Activated CD8-positive, alpha-beta T cell treated with anti-CD3 and anti-CD28 coated beads for 36 hours (primary cell): ENCODE measurements at regions not wholly inside any gene's neighbourhood (a gene's known extent, or its start where the extent isn't known, plus 50 kb on each side); places are given as distances from the start of the nearest gene placed in this dataset.
"Not testable (repeated sequence)": the region's sequence is repeated elsewhere in the genome, so short reads cannot be mapped to it uniquely, and the experiment has no call there.

Experiments
- ATAC-seq: fragments of 200-7000 bp; cut with Tn5 transposase; one replicate; pipeline ENCODE4 v1.10.0; 2021; ENCODE audit warnings: mild to moderate bottlenecking, moderate library complexity
- CTCF ChIA-PET: fragments of 350-600 bp; sonication (Branson Sonifier 250); formaldehyde crosslinking; loops from one replicate; lab custom pipeline; 2021; ENCODE audit warnings: antibody characterized with exemption; lab: Charles Lee
- POLR2A ChIA-PET: fragments of 350-600 bp; sonication (Branson Sonifier 250); formaldehyde crosslinking; loops from one replicate; lab custom pipeline; 2021; ENCODE audit warnings: antibody characterized with exemption; lab: Charles Lee
- DNase-seq: peaks from one replicate; pipeline ENCODE4 v3.0.0-alpha.2; 2020
- H3K27ac Mint-ChIP-seq: one replicate; pipeline ENCODE4 v1.8.0; 2021; ENCODE audit warnings: mild to moderate bottlenecking, mixed read lengths
- H3K27me3 Mint-ChIP-seq: one replicate; pipeline ENCODE4 v1.8.0; 2021; ENCODE audit warnings: mixed read lengths
- H3K36me3 Mint-ChIP-seq: one replicate; pipeline ENCODE4 v1.8.0; 2021; ENCODE audit warnings: low read depth, mixed read lengths
- H3K4me1 Mint-ChIP-seq: one replicate; pipeline ENCODE4 v1.8.0; 2021; ENCODE audit warnings: low read depth, mixed read lengths
- H3K4me3 Mint-ChIP-seq: one replicate; pipeline ENCODE4 v1.8.0; 2021; ENCODE audit warnings: mild to moderate bottlenecking, moderate library complexity, mixed read lengths
- H3K9me3 Mint-ChIP-seq: one replicate; pipeline ENCODE4 v1.8.0; 2021; ENCODE audit warnings: mixed read lengths
- CTCF ChIP-seq: fragments of 200-600 bp; IDR thresholded peaks from one replicate; pipeline ENCODE4 v1.8.0; 2022; ENCODE audit warnings: antibody characterized with exemption, mild to moderate bottlenecking
- intact Hi-C: fragments of 100-400 bp; cut with micrococcal nuclease; formaldehyde crosslinking; loops from one replicate; pipeline ENCODE4 v1.10.0; 2022

- H3K27ac Mint-ChIP-seq, CTCF ChIA-PET, POLR2A ChIA-PET, ATAC-seq, H3K36me3 Mint-ChIP-seq, H3K4me1 Mint-ChIP-seq, DNase-seq, H3K9me3 Mint-ChIP-seq, H3K4me3 Mint-ChIP-seq, intact Hi-C loops, H3K27me3 Mint-ChIP-seq: not testable (repeated sequence)
Observed at GRCh38 chr7:32739749-32740148, 151.8 kb downstream of the KBTBD2 start.

GRCh38 chr7:32738390-32738789 lies 153.2 kb downstream of the KBTBD2 start:
- H3K4me3 Mint-ChIP-seq, POLR2A ChIA-PET, DNase-seq, CTCF ChIA-PET, H3K27ac Mint-ChIP-seq, ATAC-seq, intact Hi-C loops, H3K36me3 Mint-ChIP-seq, H3K9me3 Mint-ChIP-seq, H3K27me3 Mint-ChIP-seq, H3K4me1 Mint-ChIP-seq: not testable (repeated sequence)

- ATAC-seq = peak; percentile 21
- CTCF ChIA-PET, intact Hi-C loops: not testable (repeated sequence)
Observed at GRCh38 chr7:32732767-32733166, 158.8 kb downstream of the KBTBD2 start.

GRCh38 chr7:32729335-32729675 lies 162.3 kb downstream of the KBTBD2 start:
- H3K36me3 Mint-ChIP-seq, DNase-seq, intact Hi-C loops, POLR2A ChIA-PET, H3K9me3 Mint-ChIP-seq, H3K27ac Mint-ChIP-seq, H3K27me3 Mint-ChIP-seq, H3K4me1 Mint-ChIP-seq, ATAC-seq: not testable (repeated sequence)
- CTCF ChIA-PET = interaction anchor here (1.5 kb wide), 1 partner anchor 380 kb away, joined by 4 read pairs; no protein-coding TSS in a partner anchor
- peak overlapping the region; percentile 62 for H3K4me3 Mint-ChIP-seq

More at GRCh38 chr7:32732767-32733166, 158.8 kb downstream of the KBTBD2 start:
- POLR2A ChIA-PET, H3K27me3 Mint-ChIP-seq, H3K36me3 Mint-ChIP-seq, DNase-seq, H3K9me3 Mint-ChIP-seq, H3K4me1 Mint-ChIP-seq, H3K4me3 Mint-ChIP-seq, H3K27ac Mint-ChIP-seq: not testable (repeated sequence)

- H3K4me3 Mint-ChIP-seq = peak overlapping the region; percentile 71
- DNase-seq (peak; percentile 60), ATAC-seq (peak; percentile 69)
- H3K36me3 Mint-ChIP-seq, H3K4me1 Mint-ChIP-seq, H3K9me3 Mint-ChIP-seq, H3K27me3 Mint-ChIP-seq, H3K27ac Mint-ChIP-seq, intact Hi-C loops, POLR2A ChIA-PET: not testable (repeated sequence)
- CTCF ChIA-PET = interaction anchor here (1.5 kb wide), 1 partner anchor 380 kb away, joined by 4 read pairs; no protein-coding TSS in a partner anchor
Observed at GRCh38 chr7:32728412-32729334, 162.9 kb downstream of the KBTBD2 start.

GRCh38 chr7:32727483-32728411 lies 163.8 kb downstream of the KBTBD2 start:
- DNase-seq (peak; percentile 62), ATAC-seq (peak; percentile 72)
- CTCF ChIA-PET, H3K36me3 Mint-ChIP-seq, H3K9me3 Mint-ChIP-seq, H3K27ac Mint-ChIP-seq, intact Hi-C loops, H3K4me1 Mint-ChIP-seq, H3K27me3 Mint-ChIP-seq, POLR2A ChIA-PET: not testable (repeated sequence)
- H3K4me3 Mint-ChIP-seq = peak overlapping the region; percentile 71

GRCh38 chr7:32722837-32723236 lies 168.7 kb downstream of the KBTBD2 start:
- intact Hi-C loops, H3K4me1 Mint-ChIP-seq: not testable (repeated sequence)

GRCh38 chr7:32694182-32694581 lies 197.4 kb downstream of the KBTBD2 start:
- no peak for DNase-seq
- no peaks in the 10 kb centered on the region for H3K36me3 Mint-ChIP-seq
- no peaks in the 10 kb centered on the region for H3K27me3 Mint-ChIP-seq
- ChIA-PET POLR2A (interaction anchor here (0.6 kb wide), 1 partner anchor 317 kb away, joined by 4 read pairs; no protein-coding TSS in a partner anchor), CTCF (no interaction called here)
- no peaks in the 10 kb centered on the region for H3K9me3 Mint-ChIP-seq
- peaks cover 10% of the 10 kb centered on the region for H3K4me1 Mint-ChIP-seq
- intact Hi-C loops = no loop called here
- no peak for TF ChIP-seq CTCF
- no peak overlapping the region for H3K4me3 Mint-ChIP-seq
- ATAC-seq = no peak
- no peak overlapping the region for H3K27ac Mint-ChIP-seq

More at GRCh38 chr7:32722837-32723236, 168.7 kb downstream of the KBTBD2 start:
- CTCF ChIA-PET, H3K9me3 Mint-ChIP-seq, DNase-seq, H3K27me3 Mint-ChIP-seq, ATAC-seq, H3K36me3 Mint-ChIP-seq, H3K27ac Mint-ChIP-seq, H3K4me3 Mint-ChIP-seq, POLR2A ChIA-PET: not testable (repeated sequence)
